ENCODE measurements at regions not wholly inside any gene's neighbourhood (a gene's known extent, or its start where the extent isn't known, plus 50 kb on each side); places are given as distances from the start of the nearest gene placed in this dataset.
"Not testable (repeated sequence)": the region's sequence is repeated elsewhere in the genome, so short reads cannot be mapped to it uniquely, and the experiment has no call there.

DNA sequence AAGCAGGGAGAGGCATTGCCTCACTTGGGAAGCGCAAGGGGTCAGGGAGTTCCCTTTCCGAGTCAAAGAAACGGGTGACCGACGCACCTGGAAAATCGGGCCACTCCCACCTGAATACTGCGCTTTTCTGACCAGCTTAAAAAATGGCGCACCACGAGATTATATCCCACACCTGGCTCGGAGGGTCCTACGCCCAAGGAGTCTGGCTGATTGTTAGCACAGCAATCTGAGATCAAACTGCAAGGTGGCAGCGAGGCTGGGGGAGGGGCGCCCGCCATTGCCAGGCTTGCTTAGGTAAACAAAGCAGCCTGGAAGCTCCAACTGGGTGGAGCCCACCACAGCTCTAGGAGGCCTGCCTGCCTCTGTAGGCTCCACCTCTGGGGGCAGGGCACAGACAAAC, 137.9 kb downstream of the TBX18 start:
- BruUV-seq (replicated peaks); H3K9me3 ChIP-seq (replicated peaks; ENCODE audit: control insufficient read depth, insufficient read depth, low read depth, low read length); ATAC-seq; H3K36me3 ChIP-seq (ENCODE audit: control insufficient read depth, insufficient read depth, low read length); in situ Hi-C loops (cut with MboI); H4K20me1 ChIP-seq (replicated peaks; ENCODE audit: control insufficient read depth, insufficient read depth, low read length); intact Hi-C loops (cut with micrococcal nuclease); H3K27me3 ChIP-seq (ENCODE audit: control insufficient read depth in 2 of 2, insufficient read depth in 2 of 2, low read length in 2 of 2); POLR2A ChIA-PET; H3K27ac ChIP-seq (ENCODE audit: extremely low read depth, low read depth, low read length); CTCF ChIA-PET (ENCODE audit: low intra/inter-chr PET ratio); H3K4me1 ChIP-seq (replicated peaks in 1 of 2; ENCODE audit: control insufficient read depth in 2 of 2, insufficient read depth in 2 of 2, low read length in 2 of 2); H3K79me2 ChIP-seq (ENCODE audit: control insufficient read depth, insufficient read depth, low read length); FAIRE-seq; H3K9ac ChIP-seq (ENCODE audit: insufficient read depth in 1 of 2, low read depth in 2 of 2, low read length in 2 of 2); H3K9me1 ChIP-seq (ENCODE audit: control insufficient read depth, insufficient read depth, low read length); DNase-seq (ENCODE audit: extremely low read depth in 1 of 4, low spot score in 3 of 4): not testable (repeated sequence)
- peak overlapping the region; percentile 6; the same call in 1 of the 2 replicates for H3K4me3 ChIP-seq
- peak overlapping the region; percentile 72; the same call in 1 of the 2 replicates for H2AFZ ChIP-seq (ENCODE audit: low read depth, low read length)
- peak overlapping the region; percentile 52 for H3K4me2 ChIP-seq (ENCODE audit: insufficient read depth, low read length)
- WGBS (ENCODE audit: insufficient coverage, low coverage, missing lambda C conversion rate) = under 1% methylated on average over 13 of the region's 14 CpGs
- TF ChIP-seq FOXA3 (CRISPR knock-in tag; conservative IDR thresholded peaks at IDR 0.05 in 1 of 2, IDR thresholded peaks at IDR 0.05 in 1 of 2) (peak in 1 of 2 experiments; percentile 54; a peak in 2 of 4 replicates), NRF1 (conservative IDR thresholded peaks at IDR 0.05 in 1 of 2, IDR thresholded peaks at IDR 0.05 in 1 of 2) (peak; percentile 20 to 29; a peak in 1 of 4 replicates)

DNA sequence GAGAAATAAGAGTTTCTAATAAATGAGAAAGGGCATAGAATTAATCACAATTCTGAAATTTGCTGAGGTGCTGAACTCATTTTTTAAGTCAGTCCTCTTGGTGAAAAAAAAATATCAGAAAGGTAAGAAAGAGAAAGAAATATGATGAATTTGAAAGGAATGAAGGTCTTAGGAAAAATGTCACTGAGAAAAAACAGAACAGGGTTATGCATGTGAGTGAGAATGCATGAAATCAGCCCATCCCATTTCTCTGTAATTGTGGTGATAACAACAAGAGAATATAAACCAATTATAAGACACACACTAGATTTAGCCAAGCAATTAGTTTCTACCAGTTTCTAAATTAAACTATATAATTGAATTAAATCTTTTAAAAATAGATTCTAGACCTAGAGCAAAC, 138.9 kb downstream of the TBX18 start:
- no peak for FAIRE-seq
- BruUV-seq (replicated peaks) = no TSS peak
- in situ Hi-C loops (cut with MboI) (no loop called here), intact Hi-C loops (cut with micrococcal nuclease) (no loop called here)
- H3K9ac ChIP-seq (ENCODE audit: insufficient read depth in 1 of 2, low read depth in 2 of 2, low read length in 2 of 2) = no peak overlapping the region
- H4K20me1 ChIP-seq (replicated peaks; ENCODE audit: control insufficient read depth, insufficient read depth, low read length) = no peaks in the 10 kb centered on the region
- H3K4me3 ChIP-seq = no peak overlapping the region
- CTCF ChIA-PET (ENCODE audit: low intra/inter-chr PET ratio) = interaction anchor here (0.7 kb wide), 1 partner anchor 502 kb away, joined by 3 read pairs; no protein-coding TSS in a partner anchor
- no peak overlapping the region for H3K4me2 ChIP-seq (ENCODE audit: insufficient read depth, low read length)
- no peak overlapping the region for H2AFZ ChIP-seq (ENCODE audit: low read depth, low read length)
- no peaks in the 10 kb centered on the region for H3K9me3 ChIP-seq (replicated peaks; ENCODE audit: control insufficient read depth, insufficient read depth, low read depth, low read length)
- no peaks in the 10 kb centered on the region for H3K36me3 ChIP-seq (ENCODE audit: control insufficient read depth, insufficient read depth, low read length)
- H3K79me2 ChIP-seq (ENCODE audit: control insufficient read depth, insufficient read depth, low read length) = no peaks in the 10 kb centered on the region
- H3K9me1 ChIP-seq (ENCODE audit: control insufficient read depth, insufficient read depth, low read length) = no peaks in the 10 kb centered on the region
- ATAC-seq = no peak
- H3K27me3 ChIP-seq (ENCODE audit: control insufficient read depth in 2 of 2, insufficient read depth in 2 of 2, low read length in 2 of 2) = no peaks in the 10 kb centered on the region
- H3K27ac ChIP-seq (ENCODE audit: extremely low read depth, low read depth, low read length) = no peak overlapping the region
- no peaks in the 10 kb centered on the region; a peak in 1 of 5 replicates for H3K4me1 ChIP-seq (replicated peaks in 1 of 2; ENCODE audit: control insufficient read depth in 2 of 2, insufficient read depth in 2 of 2, low read length in 2 of 2)
- TF ChIP-seq ZFP36 (IDR thresholded peaks at IDR 0.05; ENCODE audit: low read depth, low read length, partially characterized antibody) (no peak), TRIM28 (IDR thresholded peaks at IDR 0.05) (no peak), KDM1A (IDR thresholded peaks at IDR 0.05) (no peak), BRD4 (IDR thresholded peaks at IDR 0.05) (no peak)
- TF ChIP-seq, protein P1, sequence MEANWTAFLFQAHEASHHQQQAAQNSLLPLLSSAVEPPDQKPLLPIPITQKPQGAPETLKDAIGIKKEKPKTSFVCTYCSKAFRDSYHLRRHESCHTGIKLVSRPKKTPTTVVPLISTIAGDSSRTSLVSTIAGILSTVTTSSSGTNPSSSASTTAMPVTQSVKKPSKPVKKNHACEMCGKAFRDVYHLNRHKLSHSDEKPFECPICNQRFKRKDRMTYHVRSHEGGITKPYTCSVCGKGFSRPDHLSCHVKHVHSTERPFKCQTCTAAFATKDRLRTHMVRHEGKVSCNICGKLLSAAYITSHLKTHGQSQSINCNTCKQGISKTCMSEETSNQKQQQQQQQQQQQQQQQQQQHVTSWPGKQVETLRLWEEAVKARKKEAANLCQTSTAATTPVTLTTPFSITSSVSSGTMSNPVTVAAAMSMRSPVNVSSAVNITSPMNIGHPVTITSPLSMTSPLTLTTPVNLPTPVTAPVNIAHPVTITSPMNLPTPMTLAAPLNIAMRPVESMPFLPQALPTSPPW (CRISPR knock-in tag; IDR thresholded peaks at IDR 0.05) = no peak
- TF ChIP-seq, protein P2, sequence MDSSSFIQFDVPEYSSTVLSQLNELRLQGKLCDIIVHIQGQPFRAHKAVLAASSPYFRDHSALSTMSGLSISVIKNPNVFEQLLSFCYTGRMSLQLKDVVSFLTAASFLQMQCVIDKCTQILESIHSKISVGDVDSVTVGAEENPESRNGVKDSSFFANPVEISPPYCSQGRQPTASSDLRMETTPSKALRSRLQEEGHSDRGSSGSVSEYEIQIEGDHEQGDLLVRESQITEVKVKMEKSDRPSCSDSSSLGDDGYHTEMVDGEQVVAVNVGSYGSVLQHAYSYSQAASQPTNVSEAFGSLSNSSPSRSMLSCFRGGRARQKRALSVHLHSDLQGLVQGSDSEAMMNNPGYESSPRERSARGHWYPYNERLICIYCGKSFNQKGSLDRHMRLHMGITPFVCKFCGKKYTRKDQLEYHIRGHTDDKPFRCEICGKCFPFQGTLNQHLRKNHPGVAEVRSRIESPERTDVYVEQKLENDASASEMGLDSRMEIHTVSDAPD (CRISPR knock-in tag; IDR thresholded peaks at IDR 0.05) = no peak
- DNase-seq (ENCODE audit: extremely low read depth in 1 of 4, low spot score in 3 of 4) = no peak
- POLR2A ChIA-PET = interaction anchor here (0.7 kb wide), 1 partner anchor 9 kb away, joined by 3 read pairs; no protein-coding TSS in a partner anchor

All from K562 (cell line).